CD14-positive monocyte (primary cell): ENCODE measurements at regions not wholly inside any gene's neighbourhood (a gene's known extent, or its start where the extent isn't known, plus 50 kb on each side); places are given as distances from the start of the nearest gene placed in this dataset.

ENCODE experiments used
- DNase-seq, 3 donors: peaks; one replicate each; pipeline ENCODE4 v3.0.0-alpha.2; 2011 to 2022
- H2AFZ ChIP-seq: 2 replicates; pipeline ENCODE4 v1.6.0; 2012; ENCODE audit warnings: mild to moderate bottlenecking, low read depth, low read length, inconsistent platforms; ENCODE audit not compliant: insufficient read depth, poor library complexity, severe bottlenecking
- H3K27ac ChIP-seq, 2 donors: 1 replicate in 1 of 2; 2 replicates in 1 of 2; pipeline ENCODE4 v1.5.1; 2012 to 2013; ENCODE audit warnings: low read length in 2 of 2, control low read depth in 1 of 2, inconsistent platforms in 1 of 2, low read depth in 1 of 2, mild to moderate bottlenecking in 1 of 2
- H3K27me3 ChIP-seq, 2 donors: one replicate each; pipeline versions ENCODE4 v1.6.0 to v1.6.1; 2011 to 2013; ENCODE audit warnings: low read length in 2 of 2; ENCODE audit not compliant: control insufficient read depth in 2 of 2, insufficient read depth in 2 of 2
- H3K36me3 ChIP-seq, 2 donors: replicated peaks in 1 of 2; 1 replicate in 1 of 2; 2 replicates in 1 of 2; pipeline versions ENCODE4 v1.5.1 to v1.6.1; 2012 to 2013; ENCODE audit warnings: low read length in 2 of 2, control low read depth in 1 of 2, inconsistent platforms in 1 of 2, mild to moderate bottlenecking in 1 of 2; ENCODE audit not compliant: insufficient read depth in 2 of 2, control insufficient read depth in 1 of 2
- H3K4me1 ChIP-seq, 2 donors: 1 replicate in 1 of 2; 2 replicates in 1 of 2; pipeline versions ENCODE4 v1.5.1 to v1.6.1; 2012 to 2013; ENCODE audit warnings: low read length in 2 of 2, control low read depth in 1 of 2, inconsistent platforms in 1 of 2, mild to moderate bottlenecking in 1 of 2, moderate library complexity in 1 of 2; ENCODE audit not compliant: insufficient read depth in 2 of 2, control insufficient read depth in 1 of 2
- H3K4me2 ChIP-seq: replicated peaks from 2 replicates; pipeline ENCODE3; 2012; ENCODE audit warnings: low read length, moderate library complexity, mild to moderate bottlenecking; ENCODE audit not compliant: poor library complexity, severe bottlenecking; ENCODE audit errors: extremely low read depth
- H3K4me3 ChIP-seq, 3 experiments: fragments of 200-600 bp in 1 of 3; sonication (generic) in 1 of 3; replicated peaks in 1 of 3; 1 replicate in 2 of 3; 2 replicates in 1 of 3; pipeline ENCODE4 v1.5.1; 2011 to 2013; ENCODE audit warnings: low read length in 3 of 3, mild to moderate bottlenecking in 3 of 3, control low read depth in 2 of 3, low read depth in 2 of 3, inconsistent platforms in 1 of 3, moderate library complexity in 1 of 3
- H3K79me2 ChIP-seq: 2 replicates; pipeline ENCODE4 v1.6.0; 2012; ENCODE audit warnings: mild to moderate bottlenecking, control low read depth, inconsistent platforms, low read length, moderate library complexity; ENCODE audit not compliant: insufficient read depth
- H3K9ac ChIP-seq: 2 replicates; pipeline ENCODE4 v1.6.0; 2017; ENCODE audit warnings: low read length, mild to moderate bottlenecking; ENCODE audit not compliant: insufficient read depth, poor library complexity, severe bottlenecking
- H3K9me3 ChIP-seq, 2 donors: replicated peaks in 1 of 2; 1 replicate in 1 of 2; 2 replicates in 1 of 2; pipeline versions ENCODE4 v1.5.1 to v1.6.1; 2012 to 2013; ENCODE audit warnings: low read length in 2 of 2, control low read depth in 1 of 2; ENCODE audit not compliant: control insufficient read depth in 1 of 2, insufficient read depth in 1 of 2
- H4K20me1 ChIP-seq: 2 replicates; pipeline ENCODE4 v1.6.0; 2012; ENCODE audit warnings: mild to moderate bottlenecking, low read length, control low read depth, moderate library complexity; ENCODE audit not compliant: insufficient read depth
- H3K27ac Mint-ChIP-seq, 7 donors: one replicate each; pipeline ENCODE4 v1.8.0; 2020; ENCODE audit warnings: mild to moderate bottlenecking in 7 of 7, mixed read lengths in 7 of 7, moderate library complexity in 6 of 7, inconsistent platforms in 2 of 7
- H3K27me3 Mint-ChIP-seq, 3 donors: one replicate each; pipeline ENCODE4 v1.8.0; 2021 to 2022; ENCODE audit warnings: low read depth in 3 of 3, mild to moderate bottlenecking in 3 of 3, mixed read lengths in 3 of 3, moderate library complexity in 3 of 3, inconsistent platforms in 1 of 3
- H3K36me3 Mint-ChIP-seq, 2 donors: one replicate each; pipeline ENCODE4 v1.8.0; 2020; ENCODE audit warnings: mixed read lengths in 2 of 2, inconsistent platforms in 1 of 2, mild to moderate bottlenecking in 1 of 2
- H3K4me1 Mint-ChIP-seq: one replicate; pipeline ENCODE4 v1.8.0; 2020; ENCODE audit warnings: mild to moderate bottlenecking, mixed read lengths
- H3K4me3 Mint-ChIP-seq, 2 donors: one replicate each; pipeline ENCODE4 v1.8.0; 2020; ENCODE audit warnings: mild to moderate bottlenecking in 2 of 2, mixed read lengths in 2 of 2, moderate library complexity in 1 of 2
- H3K9me3 Mint-ChIP-seq, 7 donors: one replicate each; pipeline ENCODE4 v1.8.0; 2020 to 2022; ENCODE audit warnings: mixed read lengths in 7 of 7, mild to moderate bottlenecking in 6 of 7, moderate library complexity in 6 of 7, inconsistent platforms in 2 of 7
- CTCF ChIP-seq: fragments of 200-600 bp; IDR thresholded peaks from one replicate; pipeline ENCODE4 v1.8.0; 2022; ENCODE audit warnings: antibody characterized with exemption, mild to moderate bottlenecking
- WGBS: methylation state at CpG from one replicate; pipeline ENCODE4 v1.1.5; 2013; ENCODE audit warnings: missing lambda C conversion rate; ENCODE audit not compliant: insufficient coverage; 5-methylcytosine and 5-hydroxymethylcytosine counted together
- intact Hi-C, 2 donors: fragments of 100-400 bp; cut with micrococcal nuclease; formaldehyde crosslinking; loops; one replicate each; pipeline versions ENCODE4 v1.15.0 to v1.15.1; 2023

- no peak overlapping the region for H3K4me3 ChIP-seq
- Mint-ChIP-seq H3K4me3 (no peak overlapping the region), H3K4me1 (peaks cover 5% of the 10 kb centered on the region), H3K27ac (peak overlapping the region in 1 of 7 donors; percentile 51), H3K27me3 (no peaks in the 10 kb centered on the region), H3K9me3 (peaks cover 0 to 1% (median 0%) of the 10 kb centered on the region in 7 donors), H3K36me3 (no peaks in the 10 kb centered on the region)
- H3K9me3 ChIP-seq = no peaks in the 10 kb centered on the region
- H3K4me2 ChIP-seq = no peak overlapping the region
- no peak for TF ChIP-seq CTCF
- H4K20me1 ChIP-seq = no peaks in the 10 kb centered on the region
- no peak overlapping the region for H2AFZ ChIP-seq
- no peaks in the 10 kb centered on the region for H3K4me1 ChIP-seq
- H3K27ac ChIP-seq = no peak overlapping the region
- intact Hi-C loops = no loop called here
- H3K36me3 ChIP-seq = no peaks in the 10 kb centered on the region
- no peaks in the 10 kb centered on the region for H3K27me3 ChIP-seq
- no peak overlapping the region for H3K9ac ChIP-seq
- DNase-seq = no peak
- H3K79me2 ChIP-seq = no peaks in the 10 kb centered on the region
Observed at GRCh38 chr1:199174336-199174735, 535.5 kb downstream of the PTPRC start.

- no peaks in the 10 kb centered on the region for H3K36me3 ChIP-seq
- WGBS = 100% methylated on average over 1 of the region's 5 CpGs
- H3K9me3 Mint-ChIP-seq = peaks cover 0 to 1% (median 0%) of the 10 kb centered on the region in 7 donors
Observed at GRCh38 chr1:199176713-199177112, 537.9 kb downstream of the PTPRC start.

More at GRCh38 chr1:199176713-199177112, 537.9 kb downstream of the PTPRC start:
- intact Hi-C loops = no loop called here
- no peak for TF ChIP-seq CTCF
- Histone ChIP-seq H3K9me3 (no peaks in the 10 kb centered on the region), H3K27me3 (no peaks in the 10 kb centered on the region), H3K27ac (no peak overlapping the region), H3K4me2 (no peak overlapping the region), H3K4me3 (no peak overlapping the region), H3K4me1 (no peaks in the 10 kb centered on the region), H2AFZ (no peak overlapping the region), H4K20me1 (no peaks in the 10 kb centered on the region), H3K79me2 (no peaks in the 10 kb centered on the region), H3K9ac (no peak overlapping the region)
- DNase-seq = no peak
- no peak overlapping the region for H3K27ac Mint-ChIP-seq
- peaks cover 5% of the 10 kb centered on the region for H3K4me1 Mint-ChIP-seq
- no peaks in the 10 kb centered on the region for H3K27me3 Mint-ChIP-seq
- no peak overlapping the region for H3K4me3 Mint-ChIP-seq
- H3K36me3 Mint-ChIP-seq = no peaks in the 10 kb centered on the region
